ENCODE measurements at regions not wholly inside any gene's neighbourhood (a gene's known extent, or its start where the extent isn't known, plus 50 kb on each side); places are given as distances from the start of the nearest gene placed in this dataset.

- Histone ChIP-seq H3K9me2 (replicated peaks; ENCODE audit: control insufficient read depth, low read length) (no peaks in the 10 kb centered on the region), H3K9me3 (ENCODE audit: control insufficient read depth, insufficient read depth, low read length) (no peaks in the 10 kb centered on the region; the same call in 1 of the 2 replicates), H3K79me2 (ENCODE audit: control insufficient read depth, low read length) (no peaks in the 10 kb centered on the region), H3K36me3 (ENCODE audit: control insufficient read depth, low read length) (no peaks in the 10 kb centered on the region), H3K4me1 (ENCODE audit: control insufficient read depth, low read length) (peaks cover 43% of the 10 kb centered on the region), H4K20me1 (ENCODE audit: control insufficient read depth, insufficient read depth, low read depth, low read length) (no peaks in the 10 kb centered on the region), H3F3A (ENCODE audit: control insufficient read depth, insufficient read depth) (no peaks in the 10 kb centered on the region), H3K27me3 (ENCODE audit: control insufficient read depth, low read length) (no peaks in the 10 kb centered on the region), H3K4me2 (ENCODE audit: low read length) (no peak overlapping the region), H3K4me3 (ENCODE audit: low read length) (no peak overlapping the region), H3K27ac (ENCODE audit: low read depth, low read length) (no peak overlapping the region)
- TF ChIP-seq, protein P1, sequence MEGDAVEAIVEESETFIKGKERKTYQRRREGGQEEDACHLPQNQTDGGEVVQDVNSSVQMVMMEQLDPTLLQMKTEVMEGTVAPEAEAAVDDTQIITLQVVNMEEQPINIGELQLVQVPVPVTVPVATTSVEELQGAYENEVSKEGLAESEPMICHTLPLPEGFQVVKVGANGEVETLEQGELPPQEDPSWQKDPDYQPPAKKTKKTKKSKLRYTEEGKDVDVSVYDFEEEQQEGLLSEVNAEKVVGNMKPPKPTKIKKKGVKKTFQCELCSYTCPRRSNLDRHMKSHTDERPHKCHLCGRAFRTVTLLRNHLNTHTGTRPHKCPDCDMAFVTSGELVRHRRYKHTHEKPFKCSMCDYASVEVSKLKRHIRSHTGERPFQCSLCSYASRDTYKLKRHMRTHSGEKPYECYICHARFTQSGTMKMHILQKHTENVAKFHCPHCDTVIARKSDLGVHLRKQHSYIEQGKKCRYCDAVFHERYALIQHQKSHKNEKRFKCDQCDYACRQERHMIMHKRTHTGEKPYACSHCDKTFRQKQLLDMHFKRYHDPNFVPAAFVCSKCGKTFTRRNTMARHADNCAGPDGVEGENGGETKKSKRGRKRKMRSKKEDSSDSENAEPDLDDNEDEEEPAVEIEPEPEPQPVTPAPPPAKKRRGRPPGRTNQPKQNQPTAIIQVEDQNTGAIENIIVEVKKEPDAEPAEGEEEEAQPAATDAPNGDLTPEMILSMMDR (IDR thresholded peaks at IDR 0.05; ENCODE audit: low read depth, low read length, poor library complexity, severe bottlenecking), result no peak
- no peak for TF ChIP-seq EZH2phosphoT487 (IDR thresholded peaks at IDR 0.05; ENCODE audit: borderline replicate concordance, low read length)
Measured at GRCh38 chr2:221134718-221135117, 437.4 kb downstream of the EPHA4 start.

DNA sequence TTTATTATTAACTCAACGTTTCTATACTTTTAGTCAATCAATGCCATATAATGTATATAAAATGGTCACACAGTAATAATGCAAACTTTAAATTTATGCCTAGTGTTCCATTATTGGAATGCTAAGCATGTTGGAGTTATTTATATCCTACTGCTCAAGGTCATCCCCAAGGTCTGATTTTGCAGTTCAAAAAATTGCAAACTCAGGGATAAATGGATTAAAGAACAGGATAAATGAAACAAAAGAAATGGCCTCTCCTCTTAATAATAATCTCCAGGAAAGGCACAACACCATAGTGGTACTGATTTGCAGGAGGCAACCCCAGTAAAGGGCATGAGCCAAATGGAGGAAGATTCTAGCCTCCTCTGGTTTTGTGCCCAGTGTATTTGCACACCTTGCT is 436.4 kb downstream of the EPHA4 start:
- Histone ChIP-seq H3F3A (ENCODE audit: control insufficient read depth, insufficient read depth) (no peaks in the 10 kb centered on the region), H4K20me1 (ENCODE audit: control insufficient read depth, insufficient read depth, low read depth, low read length) (no peaks in the 10 kb centered on the region), H3K27ac (ENCODE audit: low read depth, low read length) (no peak overlapping the region), H3K27me3 (ENCODE audit: control insufficient read depth, low read length) (no peaks in the 10 kb centered on the region), H3K9me2 (replicated peaks; ENCODE audit: control insufficient read depth, low read length) (no peaks in the 10 kb centered on the region), H3K79me2 (ENCODE audit: control insufficient read depth, low read length) (no peaks in the 10 kb centered on the region), H3K4me2 (ENCODE audit: low read length) (peak overlapping the region; percentile 59), H3K36me3 (ENCODE audit: control insufficient read depth, low read length) (no peaks in the 10 kb centered on the region), H3K9me3 (ENCODE audit: control insufficient read depth, insufficient read depth, low read length) (no peaks in the 10 kb centered on the region; the same call in 1 of the 2 replicates), H3K4me1 (ENCODE audit: control insufficient read depth, low read length) (peaks cover 43% of the 10 kb centered on the region), H3K4me3 (ENCODE audit: low read length) (no peak overlapping the region)
- TF ChIP-seq, protein P1 (IDR thresholded peaks at IDR 0.05; ENCODE audit: low read depth, low read length, poor library complexity, severe bottlenecking), result no peak
- TF ChIP-seq EZH2phosphoT487 (IDR thresholded peaks at IDR 0.05; ENCODE audit: borderline replicate concordance, low read length), result no peak

DNA sequence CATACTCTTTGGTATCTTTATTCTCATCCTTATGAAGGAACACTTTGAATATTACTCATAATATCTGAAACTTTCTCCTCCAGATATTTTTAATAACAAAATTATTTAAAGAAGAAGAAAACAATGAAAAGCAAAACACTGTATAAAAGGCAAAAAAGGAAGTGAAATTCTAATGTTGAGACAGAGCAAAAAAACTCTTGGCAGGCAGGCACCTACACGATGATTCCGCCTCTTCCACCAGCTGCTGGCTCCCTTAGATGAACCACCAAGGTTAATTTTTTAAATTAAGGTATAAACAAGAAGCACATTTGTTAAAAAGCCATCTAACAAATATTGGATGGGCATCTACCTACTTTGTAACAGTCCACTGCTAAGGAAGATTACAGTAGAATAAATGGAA is 434.7 kb downstream of the EPHA4 start:
- H3K36me3 ChIP-seq (ENCODE audit: control insufficient read depth, low read length), result no peaks in the 10 kb centered on the region
- H3F3A ChIP-seq (ENCODE audit: control insufficient read depth, insufficient read depth), result no peaks in the 10 kb centered on the region
- no peaks in the 10 kb centered on the region for H3K9me2 ChIP-seq (replicated peaks; ENCODE audit: control insufficient read depth, low read length)
- no peaks in the 10 kb centered on the region for H3K79me2 ChIP-seq (ENCODE audit: control insufficient read depth, low read length)
- no peaks in the 10 kb centered on the region for H4K20me1 ChIP-seq (ENCODE audit: control insufficient read depth, insufficient read depth, low read depth, low read length)
- peak overlapping the region; percentile 59 for H3K4me2 ChIP-seq (ENCODE audit: low read length)
- peak overlapping the region; percentile 21; the same call in 1 of the 2 replicates for H3K27ac ChIP-seq (ENCODE audit: low read depth, low read length)
- no peaks in the 10 kb centered on the region for H3K27me3 ChIP-seq (ENCODE audit: control insufficient read depth, low read length)
- H3K9me3 ChIP-seq (ENCODE audit: control insufficient read depth, insufficient read depth, low read length), result no peaks in the 10 kb centered on the region; the same call in 1 of the 2 replicates
- TF ChIP-seq, protein P1 (IDR thresholded peaks at IDR 0.05; ENCODE audit: low read depth, low read length, poor library complexity, severe bottlenecking), result no peak
- no peak for TF ChIP-seq EZH2phosphoT487 (IDR thresholded peaks at IDR 0.05; ENCODE audit: borderline replicate concordance, low read length)
- H3K4me3 ChIP-seq (ENCODE audit: low read length), result peak overlapping the region; percentile 14; the same call in 1 of the 2 replicates
- peaks cover 34% of the 10 kb centered on the region for H3K4me1 ChIP-seq (ENCODE audit: control insufficient read depth, low read length)
